ENCODE measurements at regions not wholly inside any gene's neighbourhood (a gene's known extent, or its start where the extent isn't known, plus 50 kb on each side); places are given as distances from the start of the nearest gene placed in this dataset.
A peak's percentile ranks its signal among the peaks of the same experiment; 100 is the strongest.

DNA sequence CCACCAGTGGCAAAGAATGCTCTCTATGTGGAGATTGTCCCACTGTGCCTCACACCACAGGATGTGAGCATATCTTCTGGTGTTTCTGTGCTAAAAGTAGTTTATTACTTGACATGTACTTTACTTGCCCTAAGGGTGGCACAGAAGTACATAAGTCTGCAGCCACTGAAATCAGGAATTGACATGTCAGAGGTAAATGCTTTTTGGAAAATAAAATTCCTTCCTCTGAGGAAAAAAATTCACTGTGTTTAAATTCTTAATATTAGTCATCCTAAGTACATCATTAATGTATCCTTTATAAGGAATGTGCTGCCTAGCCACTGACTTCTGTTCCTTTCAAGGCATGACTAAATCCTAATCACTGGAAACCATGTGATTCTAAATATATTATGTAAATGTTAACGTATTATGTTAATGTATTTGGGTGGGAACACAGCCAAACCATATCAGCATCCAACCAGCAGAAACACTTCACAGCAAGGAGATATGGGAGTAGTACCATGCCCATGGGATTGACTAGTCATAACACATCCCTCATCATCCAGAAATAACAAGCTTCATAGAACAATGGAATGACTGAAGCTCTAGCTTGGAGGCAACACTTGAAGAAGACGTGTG is 239.7 kb upstream of the PPFIA2 start:
- Histone ChIP-seq H3K9me3 (no peaks in the 10 kb centered on the region), H3K4me1 (no peaks in the 10 kb centered on the region), H3K27me3 (no peaks in the 10 kb centered on the region), H3K36me3 (no peaks in the 10 kb centered on the region), H3K4me3 (no peak overlapping the region), H3K27ac (no peak overlapping the region)
- ATAC-seq = no peak
- intact Hi-C loops (cut with DNase I) = no loop called here
- no peak for DNase-seq
- 38% methylated on average over 2 of the region's 2 CpGs for WGBS (ENCODE audit: insufficient coverage, low coverage, low lambda C conversion rate, missing lambda C conversion rate)
- TF ChIP-seq, protein P1, sequence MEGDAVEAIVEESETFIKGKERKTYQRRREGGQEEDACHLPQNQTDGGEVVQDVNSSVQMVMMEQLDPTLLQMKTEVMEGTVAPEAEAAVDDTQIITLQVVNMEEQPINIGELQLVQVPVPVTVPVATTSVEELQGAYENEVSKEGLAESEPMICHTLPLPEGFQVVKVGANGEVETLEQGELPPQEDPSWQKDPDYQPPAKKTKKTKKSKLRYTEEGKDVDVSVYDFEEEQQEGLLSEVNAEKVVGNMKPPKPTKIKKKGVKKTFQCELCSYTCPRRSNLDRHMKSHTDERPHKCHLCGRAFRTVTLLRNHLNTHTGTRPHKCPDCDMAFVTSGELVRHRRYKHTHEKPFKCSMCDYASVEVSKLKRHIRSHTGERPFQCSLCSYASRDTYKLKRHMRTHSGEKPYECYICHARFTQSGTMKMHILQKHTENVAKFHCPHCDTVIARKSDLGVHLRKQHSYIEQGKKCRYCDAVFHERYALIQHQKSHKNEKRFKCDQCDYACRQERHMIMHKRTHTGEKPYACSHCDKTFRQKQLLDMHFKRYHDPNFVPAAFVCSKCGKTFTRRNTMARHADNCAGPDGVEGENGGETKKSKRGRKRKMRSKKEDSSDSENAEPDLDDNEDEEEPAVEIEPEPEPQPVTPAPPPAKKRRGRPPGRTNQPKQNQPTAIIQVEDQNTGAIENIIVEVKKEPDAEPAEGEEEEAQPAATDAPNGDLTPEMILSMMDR (IDR thresholded peaks at IDR 0.05) = no peak
- no peak for TF ChIP-seq POLR2A (IDR thresholded peaks at IDR 0.05)

GRCh38 chr12:81992461-81992860 is 233.3 kb upstream of the PPFIA2 start:
- DNase-seq (no peak), ATAC-seq (peak in 3 of 4 donors; percentile 25 to 60 (median 49))
- Histone ChIP-seq H3K9me3 (no peaks in the 10 kb centered on the region), H3K36me3 (no peaks in the 10 kb centered on the region), H3K4me1 (no peaks in the 10 kb centered on the region), H3K4me3 (no peak overlapping the region), H3K27ac (no peak overlapping the region), H3K27me3 (no peaks in the 10 kb centered on the region)
- intact Hi-C loops (cut with DNase I) = no loop called here
- TF ChIP-seq, protein P1 (IDR thresholded peaks at IDR 0.05) = peak in 3 of 4 donors; percentile 8 to 18 (median 17)
- no peak for TF ChIP-seq POLR2A (IDR thresholded peaks at IDR 0.05)
- 23% methylated on average over 2 of the region's 2 CpGs for WGBS (ENCODE audit: insufficient coverage, low coverage, low lambda C conversion rate, missing lambda C conversion rate)

- Histone ChIP-seq H3K4me1 (no peaks in the 10 kb centered on the region), H3K36me3 (no peaks in the 10 kb centered on the region), H3K4me3 (no peak overlapping the region), H3K27ac (no peak overlapping the region), H3K9me3 (no peaks in the 10 kb centered on the region), H3K27me3 (no peaks in the 10 kb centered on the region)
- DNase-seq = no peak
- intact Hi-C loops (cut with DNase I) = no loop called here
- TF ChIP-seq POLR2A (IDR thresholded peaks at IDR 0.05) = no peak
- TF ChIP-seq, protein P1 (IDR thresholded peaks at IDR 0.05) = no peak
- ATAC-seq = no peak
Measured at GRCh38 chr12:81991868-81992267, 232.7 kb upstream of the PPFIA2 start.

DNA sequence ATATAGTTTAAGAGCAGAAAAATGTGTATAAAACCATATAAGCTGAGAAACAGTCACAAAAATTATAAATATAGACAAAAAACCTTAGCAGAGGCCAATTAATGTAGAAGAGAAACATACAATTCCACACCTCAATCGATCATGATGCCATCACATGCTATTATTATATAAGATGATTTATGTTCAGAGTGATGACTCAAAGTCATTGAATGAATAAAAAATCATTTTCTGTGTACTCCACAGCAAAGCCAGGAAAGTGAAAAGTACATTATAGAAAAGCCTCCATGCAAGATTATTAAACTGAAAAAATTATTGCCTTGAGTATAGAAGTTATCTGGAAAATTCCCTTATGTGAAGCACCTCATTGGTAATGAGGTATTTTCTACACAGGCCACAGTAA is 229.2 kb upstream of the PPFIA2 start:
- DNase-seq = no peak
- TF ChIP-seq, protein P1 (IDR thresholded peaks at IDR 0.05) = no peak
- no peak for TF ChIP-seq POLR2A (IDR thresholded peaks at IDR 0.05)
- no peaks in the 10 kb centered on the region for H3K27me3 ChIP-seq
- H3K4me3 ChIP-seq = no peak overlapping the region
- no peaks in the 10 kb centered on the region for H3K9me3 ChIP-seq
- intact Hi-C loops (cut with DNase I) = no loop called here
- no peaks in the 10 kb centered on the region for H3K36me3 ChIP-seq
- no peaks in the 10 kb centered on the region for H3K4me1 ChIP-seq
- no peak for ATAC-seq
- no peak overlapping the region for H3K27ac ChIP-seq
- WGBS (ENCODE audit: insufficient coverage, low coverage, low lambda C conversion rate, missing lambda C conversion rate) = 57% methylated on average over 1 of the region's 1 CpG

DNA sequence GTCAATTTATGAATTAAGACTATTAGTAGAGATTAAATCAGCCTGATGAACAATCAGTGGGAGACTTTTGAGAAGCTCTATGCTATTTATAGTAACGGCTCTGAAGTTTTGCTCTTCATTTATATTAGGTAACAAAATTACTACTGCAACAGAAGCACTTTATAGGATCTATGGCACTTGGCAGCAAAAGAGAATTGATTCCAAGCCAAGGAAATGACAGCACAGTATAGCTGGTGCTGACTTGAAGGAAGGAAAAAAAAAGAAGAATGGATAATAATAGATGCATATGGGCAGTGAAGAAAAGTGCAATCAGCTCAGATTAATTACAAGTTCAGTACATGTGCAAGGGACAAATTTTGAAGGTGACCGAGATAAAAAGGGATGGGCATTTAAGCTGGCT is 228.2 kb upstream of the PPFIA2 start:
- TF ChIP-seq, protein P1 (IDR thresholded peaks at IDR 0.05) = no peak
- TF ChIP-seq POLR2A (IDR thresholded peaks at IDR 0.05) = no peak
- ATAC-seq = no peak
- H3K4me3 ChIP-seq = no peak overlapping the region
- 31% methylated on average over 2 of the region's 2 CpGs for WGBS (ENCODE audit: insufficient coverage, low coverage, low lambda C conversion rate, missing lambda C conversion rate)
- no peaks in the 10 kb centered on the region for H3K36me3 ChIP-seq
- H3K9me3 ChIP-seq = no peaks in the 10 kb centered on the region
- no peaks in the 10 kb centered on the region for H3K27me3 ChIP-seq
- no peaks in the 10 kb centered on the region for H3K4me1 ChIP-seq
- intact Hi-C loops (cut with DNase I) = no loop called here
- no peak overlapping the region for H3K27ac ChIP-seq
- no peak for DNase-seq
